Common myeloid progenitor, CD34-positive (primary cell): ENCODE measurements at regions not wholly inside any gene's neighbourhood (a gene's known extent, or its start where the extent isn't known, plus 50 kb on each side); places are given as distances from the start of the nearest gene placed in this dataset.

Source experiments
- CTCF ChIA-PET: fragments of 350-600 bp; sonication (Branson Sonifier 250); formaldehyde crosslinking; loops from one replicate; lab custom pipeline; 2021; ENCODE audit warnings: antibody characterized with exemption; lab: Charles Lee
- POLR2A ChIA-PET: fragments of 350-600 bp; sonication (Branson Sonifier 250); formaldehyde crosslinking; loops from one replicate; lab custom pipeline; 2021; ENCODE audit warnings: antibody characterized with exemption; lab: Charles Lee
- DNase-seq, 3 donors: peaks; one replicate each; pipeline versions ENCODE4 v3.0.0 to v3.0.0-alpha.2; 2013
- H3K27ac ChIP-seq, 2 experiments: 1 replicate in 1 of 2; 2 replicates in 1 of 2; pipeline ENCODE4 v1.7.0; 2013; ENCODE audit warnings: inconsistent platforms in 2 of 2, low read length in 2 of 2, mild to moderate bottlenecking in 2 of 2, low read depth in 1 of 2, moderate library complexity in 1 of 2; ENCODE audit not compliant: severe bottlenecking in 2 of 2, insufficient read depth in 1 of 2, poor library complexity in 1 of 2
- H3K27me3 ChIP-seq, 5 experiments: replicated peaks in 2 of 5; 1 replicate in 3 of 5; 2 replicates in 2 of 5; pipeline versions ENCODE4 v1.6.1 to v1.7.0; 2013; ENCODE audit warnings: low read length in 4 of 5, mild to moderate bottlenecking in 2 of 5, moderate library complexity in 2 of 5, inconsistent platforms in 1 of 5; ENCODE audit not compliant: insufficient read depth in 5 of 5, control insufficient read depth in 4 of 5
- H3K36me3 ChIP-seq, 4 experiments: 1 replicate in 2 of 4; 2 replicates in 2 of 4; pipeline versions ENCODE4 v1.6.1 to v1.7.0; 2013; ENCODE audit warnings: low read length in 3 of 4, control low read depth in 1 of 4, mild to moderate bottlenecking in 1 of 4; ENCODE audit not compliant: control insufficient read depth in 4 of 4, insufficient read depth in 4 of 4
- H3K4me1 ChIP-seq, 4 experiments: 1 replicate in 3 of 4; 2 replicates in 1 of 4; pipeline versions ENCODE4 v1.6.1 to v1.7.1; 2013; ENCODE audit warnings: low read length in 3 of 4, mild to moderate bottlenecking in 3 of 4, control low read depth in 1 of 4, inconsistent platforms in 1 of 4, moderate library complexity in 1 of 4; ENCODE audit not compliant: control insufficient read depth in 4 of 4, insufficient read depth in 4 of 4; ENCODE audit errors: control extremely low read depth in 1 of 4
- H3K4me3 ChIP-seq, 7 experiments: 1 replicate in 4 of 7; 2 replicates in 3 of 7; pipeline versions ENCODE4 v1.5.1 to v1.7.0; 2013; ENCODE audit warnings: mild to moderate bottlenecking in 7 of 7, low read length in 6 of 7, moderate library complexity in 6 of 7, inconsistent platforms in 2 of 7, low read depth in 2 of 7, control low read depth in 1 of 7; ENCODE audit not compliant: insufficient read depth in 4 of 7, control insufficient read depth in 1 of 7; ENCODE audit errors: extremely low read depth in 1 of 7
- H3K9me3 ChIP-seq, 5 experiments: 1 replicate in 4 of 5; 2 replicates in 1 of 5; pipeline versions ENCODE4 v1.6.1 to v1.7.1; 2013; ENCODE audit warnings: low read length in 4 of 5, mild to moderate bottlenecking in 2 of 5, inconsistent platforms in 1 of 5, low read depth in 1 of 5, moderate library complexity in 1 of 5; ENCODE audit not compliant: control insufficient read depth in 4 of 5, insufficient read depth in 2 of 5; ENCODE audit errors: control extremely low read depth in 1 of 5
- WGBS: methylation state at CpG from one replicate; pipeline ENCODE4 v1.1.5; 2013; ENCODE audit not compliant: insufficient coverage; 5-methylcytosine and 5-hydroxymethylcytosine counted together

- WGBS, result 100% methylated on average over 4 of the region's 4 CpGs
- Histone ChIP-seq H3K4me1 (no peaks in the 10 kb centered on the region), H3K36me3 (no peaks in the 10 kb centered on the region), H3K27ac (no peak overlapping the region), H3K27me3 (peaks cover 0 to 6% (median 2%) of the 10 kb centered on the region in 5 experiments), H3K4me3 (no peak overlapping the region), H3K9me3 (peaks cover 0 to 17% (median 2%) of the 10 kb centered on the region in 5 experiments)
- POLR2A ChIA-PET, result no interaction called here
- no peak for DNase-seq
- CTCF ChIA-PET, result interaction anchor here (1.1 to 1.2 kb wide), 2 partner anchors 16 to 49 kb away, joined by 3 to 4 read pairs; no protein-coding TSS in a partner anchor
These were observed 156.1 kb downstream of the WNT7A start for GRCh38 chr3:13723676-13724207.

- Histone ChIP-seq H3K4me3 (no peak overlapping the region), H3K27ac (no peak overlapping the region), H3K9me3 (peaks cover 0 to 17% (median 2%) of the 10 kb centered on the region in 5 experiments), H3K27me3 (peaks cover 0 to 5% (median 0%) of the 10 kb centered on the region in 5 experiments), H3K4me1 (no peaks in the 10 kb centered on the region), H3K36me3 (no peaks in the 10 kb centered on the region)
- ChIA-PET CTCF (no interaction called here), POLR2A (no interaction called here)
- DNase-seq, result no peak
These were observed 157.7 kb downstream of the WNT7A start for GRCh38 chr3:13722178-13722577.

- Histone ChIP-seq H3K36me3 (no peaks in the 10 kb centered on the region), H3K27ac (no peak overlapping the region), H3K9me3 (peaks cover 0 to 14% (median 5%) of the 10 kb centered on the region in 5 experiments), H3K4me1 (no peaks in the 10 kb centered on the region), H3K27me3 (peaks cover 0 to 3% (median 0%) of the 10 kb centered on the region in 5 experiments), H3K4me3 (no peak overlapping the region)
- CTCF ChIA-PET, result no interaction called here
- DNase-seq, result no peak
- POLR2A ChIA-PET, result no interaction called here
- WGBS, result 98% methylated on average over 5 of the region's 7 CpGs
These were observed 161.4 kb downstream of the WNT7A start for GRCh38 chr3:13718436-13718835.

DNA sequence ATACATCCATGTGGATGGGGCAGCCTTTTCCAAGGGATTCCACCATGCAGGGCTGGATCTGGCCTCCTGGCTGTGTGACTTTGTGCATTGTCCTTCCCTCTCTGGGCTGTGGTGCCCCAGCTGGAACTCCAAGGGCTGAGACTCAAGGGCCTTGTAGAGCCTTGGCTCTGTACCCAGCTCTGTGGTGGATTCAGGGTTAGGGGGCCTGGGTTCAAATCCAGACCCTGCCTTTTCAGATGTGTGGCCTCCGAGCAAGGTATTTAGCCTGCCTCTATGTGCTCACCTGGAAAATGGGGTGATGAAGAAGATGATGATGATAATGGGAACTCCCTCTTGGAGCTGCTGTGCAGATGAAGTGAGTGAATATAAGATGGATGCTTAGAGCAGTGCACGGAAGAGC is 161.9 kb downstream of the WNT7A start:
- peaks cover 0 to 13% (median 4%) of the 10 kb centered on the region in 5 experiments for H3K9me3 ChIP-seq
- H3K36me3 ChIP-seq, result no peaks in the 10 kb centered on the region
- DNase-seq, result no peak
- H3K27me3 ChIP-seq, result peaks cover 0 to 3% (median 0%) of the 10 kb centered on the region in 5 experiments
- no peak overlapping the region for H3K4me3 ChIP-seq
- ChIA-PET CTCF (no interaction called here), POLR2A (no interaction called here)
- 100% methylated on average over 1 of the region's 2 CpGs for WGBS
- H3K4me1 ChIP-seq, result no peaks in the 10 kb centered on the region
- no peak overlapping the region for H3K27ac ChIP-seq

DNA sequence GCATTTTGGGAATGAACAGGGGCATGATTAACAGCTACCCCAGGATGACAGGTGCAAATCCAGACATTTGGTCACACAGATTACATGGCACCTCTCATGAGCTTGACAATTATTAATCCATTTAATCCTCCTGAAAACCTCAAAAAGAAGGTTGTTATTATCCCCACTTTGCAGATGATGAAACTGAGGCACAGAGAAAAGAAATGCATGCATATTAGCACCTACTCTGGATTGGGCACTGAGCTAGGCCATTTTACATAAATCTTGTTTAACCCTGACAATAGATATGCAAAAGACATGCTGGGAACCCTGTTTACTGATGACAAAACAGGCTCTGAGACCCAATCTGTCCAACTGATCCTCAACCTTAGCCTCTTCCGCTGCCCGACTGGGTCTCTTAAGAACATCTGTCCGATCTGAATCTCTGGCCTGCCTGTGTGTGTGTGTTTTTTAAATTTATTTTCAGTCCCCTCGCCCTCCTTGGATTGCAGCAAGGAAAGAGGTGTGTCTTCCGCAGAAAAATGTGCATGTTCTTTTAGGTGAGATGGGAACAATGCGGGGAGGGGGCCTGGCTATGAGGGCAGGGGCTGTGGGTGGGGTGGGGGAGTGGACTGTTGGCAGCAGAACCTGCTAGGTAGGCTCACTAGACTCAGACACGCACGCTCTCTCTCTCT is 162.5 kb downstream of the WNT7A start:
- no peak overlapping the region for H3K4me3 ChIP-seq
- peaks cover 0 to 8% (median 4%) of the 10 kb centered on the region in 5 experiments for H3K9me3 ChIP-seq
- peaks cover 0 to 3% (median 0%) of the 10 kb centered on the region in 5 experiments for H3K27me3 ChIP-seq
- no peak overlapping the region for H3K27ac ChIP-seq
- H3K36me3 ChIP-seq, result no peaks in the 10 kb centered on the region
- ChIA-PET POLR2A (no interaction called here), CTCF (no interaction called here)
- no peak for DNase-seq
- no peaks in the 10 kb centered on the region for H3K4me1 ChIP-seq
- 78% methylated on average over 5 of the region's 8 CpGs for WGBS

DNA sequence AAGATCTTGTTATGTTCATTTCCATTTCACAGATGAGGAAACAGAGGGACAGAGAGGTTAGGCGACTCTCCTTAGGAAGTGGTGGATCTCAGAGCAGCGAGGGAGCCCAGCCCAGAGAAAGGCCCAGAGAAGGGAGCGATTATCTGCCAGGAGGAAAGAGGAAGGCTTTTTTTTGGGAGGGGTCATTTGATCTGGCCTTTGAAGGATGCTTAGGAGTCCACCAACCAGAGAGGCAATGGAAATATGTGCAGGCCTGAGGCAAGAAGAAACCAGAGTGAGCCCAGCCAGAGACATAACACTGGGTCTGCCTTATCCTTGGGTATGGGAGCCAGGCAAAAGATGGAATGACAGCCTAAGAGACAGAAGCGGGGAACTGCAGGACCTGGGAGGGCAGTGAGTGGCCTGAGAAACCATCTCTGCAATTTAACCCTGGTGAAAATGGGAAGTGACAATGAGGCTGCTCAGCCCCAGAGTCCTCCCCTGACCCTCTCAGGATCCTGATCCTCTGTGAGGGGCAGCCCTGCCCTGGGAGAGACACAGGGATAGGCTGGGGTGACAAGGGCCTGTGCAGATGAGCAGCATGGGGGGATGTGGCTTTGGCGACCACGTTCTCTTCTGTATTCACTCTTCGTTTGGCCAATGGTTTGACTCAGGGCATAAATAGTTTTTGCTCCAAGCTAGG is 163.2 kb downstream of the WNT7A start:
- 96% methylated on average over 7 of the region's 7 CpGs for WGBS
- CTCF ChIA-PET, result no interaction called here
- no peak for DNase-seq
- Histone ChIP-seq H3K4me1 (no peaks in the 10 kb centered on the region), H3K36me3 (no peaks in the 10 kb centered on the region), H3K27ac (no peak overlapping the region), H3K27me3 (peaks cover 0 to 3% (median 0%) of the 10 kb centered on the region in 5 experiments), H3K4me3 (no peak overlapping the region), H3K9me3 (peaks cover 0 to 9% (median 5%) of the 10 kb centered on the region in 5 experiments)
- POLR2A ChIA-PET, result no interaction called here

DNA sequence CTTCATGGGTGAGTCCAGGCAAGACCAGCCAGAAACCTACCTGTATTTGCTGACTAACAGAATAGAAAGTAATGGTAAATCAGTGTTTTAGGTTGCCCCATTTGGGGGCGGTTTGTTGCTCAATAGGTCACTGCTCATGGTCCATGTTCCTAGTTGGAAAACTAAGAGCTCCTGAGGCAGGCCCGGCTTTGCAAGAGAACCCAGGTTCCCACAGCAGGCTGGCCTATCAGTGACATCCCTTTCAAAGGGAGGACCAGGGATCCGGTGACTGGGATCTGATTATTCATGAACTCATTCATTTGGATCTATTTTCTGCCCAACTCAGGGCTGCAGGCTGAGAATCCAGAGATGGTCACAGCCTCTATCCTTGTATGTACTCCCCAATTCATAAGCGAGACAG is 163.9 kb downstream of the WNT7A start:
- ChIA-PET CTCF (no interaction called here), POLR2A (no interaction called here)
- H3K4me3 ChIP-seq, result no peak overlapping the region
- H3K4me1 ChIP-seq, result no peaks in the 10 kb centered on the region
- WGBS, result 100% methylated on average over 3 of the region's 4 CpGs
- no peak for DNase-seq
- peaks cover 0 to 9% (median 5%) of the 10 kb centered on the region in 5 experiments for H3K9me3 ChIP-seq
- H3K36me3 ChIP-seq, result no peaks in the 10 kb centered on the region
- H3K27ac ChIP-seq, result no peak overlapping the region
- peaks cover 0 to 3% (median 0%) of the 10 kb centered on the region in 5 experiments for H3K27me3 ChIP-seq
